ENCODE measurements at regions not wholly inside any gene's neighbourhood (a gene's known extent, or its start where the extent isn't known, plus 50 kb on each side); places are given as distances from the start of the nearest gene placed in this dataset.

- H3K36me3 ChIP-seq (ENCODE audit: low read depth, low read length), result no peaks in the 10 kb centered on the region
- no peaks in the 10 kb centered on the region for H3K4me1 ChIP-seq (ENCODE audit: insufficient read depth, low read length)
- H3K27ac ChIP-seq (ENCODE audit: low read length), result no peak overlapping the region
- TF ChIP-seq EZH2 (IDR thresholded peaks at IDR 0.05; ENCODE audit: low read length, unreplicated experiment) (no peak), EZH2phosphoT487 (IDR thresholded peaks at IDR 0.05; ENCODE audit: borderline replicate concordance, low read length) (no peak)
- TF ChIP-seq, protein P1, sequence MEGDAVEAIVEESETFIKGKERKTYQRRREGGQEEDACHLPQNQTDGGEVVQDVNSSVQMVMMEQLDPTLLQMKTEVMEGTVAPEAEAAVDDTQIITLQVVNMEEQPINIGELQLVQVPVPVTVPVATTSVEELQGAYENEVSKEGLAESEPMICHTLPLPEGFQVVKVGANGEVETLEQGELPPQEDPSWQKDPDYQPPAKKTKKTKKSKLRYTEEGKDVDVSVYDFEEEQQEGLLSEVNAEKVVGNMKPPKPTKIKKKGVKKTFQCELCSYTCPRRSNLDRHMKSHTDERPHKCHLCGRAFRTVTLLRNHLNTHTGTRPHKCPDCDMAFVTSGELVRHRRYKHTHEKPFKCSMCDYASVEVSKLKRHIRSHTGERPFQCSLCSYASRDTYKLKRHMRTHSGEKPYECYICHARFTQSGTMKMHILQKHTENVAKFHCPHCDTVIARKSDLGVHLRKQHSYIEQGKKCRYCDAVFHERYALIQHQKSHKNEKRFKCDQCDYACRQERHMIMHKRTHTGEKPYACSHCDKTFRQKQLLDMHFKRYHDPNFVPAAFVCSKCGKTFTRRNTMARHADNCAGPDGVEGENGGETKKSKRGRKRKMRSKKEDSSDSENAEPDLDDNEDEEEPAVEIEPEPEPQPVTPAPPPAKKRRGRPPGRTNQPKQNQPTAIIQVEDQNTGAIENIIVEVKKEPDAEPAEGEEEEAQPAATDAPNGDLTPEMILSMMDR (conservative IDR thresholded peaks at IDR 0.05; ENCODE audit: low read depth, low read length), result no peak
- ChIA-PET CTCF (no interaction called here), POLR2A (ENCODE audit: unreplicated experiment) (no interaction called here)
- BruUV-seq (replicated peaks), result no TSS peak
- no peaks in the 10 kb centered on the region for H3F3A ChIP-seq (ENCODE audit: low read length, unreplicated experiment)
- H3K4me2 ChIP-seq (ENCODE audit: low read length), result no peak overlapping the region
- H4K20me1 ChIP-seq (ENCODE audit: low read length), result no peaks in the 10 kb centered on the region
- no peaks in the 10 kb centered on the region for H3K9me2 ChIP-seq (replicated peaks; ENCODE audit: low read length)
- H2AFZ ChIP-seq (ENCODE audit: low read length), result no peak overlapping the region
- H3K27me3 ChIP-seq (ENCODE audit: low read length), result no peaks in the 10 kb centered on the region
- intact Hi-C loops (cut with micrococcal nuclease), result no loop called here
- no peaks in the 10 kb centered on the region for H3K9me3 ChIP-seq (ENCODE audit: low read length)
- H3K79me2 ChIP-seq (ENCODE audit: low read length), result no peaks in the 10 kb centered on the region
- H3K4me3 ChIP-seq (ENCODE audit: low read length), result no peak overlapping the region
- DNase-seq, result no peak
- no peak for ATAC-seq
- no peak overlapping the region for H3K9ac ChIP-seq (ENCODE audit: low read length)
These were observed 511.0 kb downstream of the OMA1 start for GRCh38 chr1:58035523-58035922.

DNA sequence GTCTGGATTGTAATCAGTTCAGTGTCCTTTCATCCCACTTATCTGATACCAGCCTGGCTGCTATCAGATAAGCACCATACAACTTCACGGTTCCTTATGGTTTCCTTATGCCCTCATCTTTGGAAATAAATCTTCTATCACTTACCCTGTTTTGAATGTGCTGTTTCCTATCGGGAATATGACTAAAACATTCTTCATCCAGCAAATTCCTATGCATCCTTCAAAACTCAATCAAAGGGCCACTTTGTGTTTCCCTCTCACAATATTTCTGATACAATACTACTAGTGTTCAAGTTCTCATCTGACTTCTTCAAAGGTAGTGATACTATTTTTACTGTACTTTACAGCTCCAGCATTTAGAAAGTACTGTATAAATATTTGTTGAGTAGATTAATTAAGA lies 513.2 kb downstream of the OMA1 start:
- Histone ChIP-seq H2AFZ (ENCODE audit: low read length) (no peak overlapping the region), H3K4me1 (ENCODE audit: insufficient read depth, low read length) (no peaks in the 10 kb centered on the region), H3K9me2 (replicated peaks; ENCODE audit: low read length) (no peaks in the 10 kb centered on the region), H3K27ac (ENCODE audit: low read length) (no peak overlapping the region), H4K20me1 (ENCODE audit: low read length) (no peaks in the 10 kb centered on the region), H3K4me2 (ENCODE audit: low read length) (no peak overlapping the region), H3K36me3 (ENCODE audit: low read depth, low read length) (no peaks in the 10 kb centered on the region), H3K9me3 (ENCODE audit: low read length) (no peaks in the 10 kb centered on the region), H3K4me3 (ENCODE audit: low read length) (no peak overlapping the region), H3K27me3 (ENCODE audit: low read length) (no peaks in the 10 kb centered on the region), H3K9ac (ENCODE audit: low read length) (no peak overlapping the region), H3F3A (ENCODE audit: low read length, unreplicated experiment) (no peaks in the 10 kb centered on the region), H3K79me2 (ENCODE audit: low read length) (no peaks in the 10 kb centered on the region)
- POLR2A ChIA-PET (ENCODE audit: unreplicated experiment), result no interaction called here
- DNase-seq (no peak), ATAC-seq (no peak)
- intact Hi-C loops (cut with micrococcal nuclease), result no loop called here
- TF ChIP-seq EZH2 (IDR thresholded peaks at IDR 0.05; ENCODE audit: low read length, unreplicated experiment) (no peak), EZH2phosphoT487 (IDR thresholded peaks at IDR 0.05; ENCODE audit: borderline replicate concordance, low read length) (no peak)
- TF ChIP-seq, protein P1 (conservative IDR thresholded peaks at IDR 0.05; ENCODE audit: low read depth, low read length), result no peak
- BruUV-seq (replicated peaks), result no TSS peak
- CTCF ChIA-PET, result no interaction called here

GRCh38 chr1:58032611-58033073 lies 513.9 kb downstream of the OMA1 start:
- TF ChIP-seq, protein P1 (conservative IDR thresholded peaks at IDR 0.05; ENCODE audit: low read depth, low read length), result no peak
- no peak for TF ChIP-seq EZH2phosphoT487 (IDR thresholded peaks at IDR 0.05; ENCODE audit: borderline replicate concordance, low read length)
- no peak for TF ChIP-seq EZH2 (IDR thresholded peaks at IDR 0.05; ENCODE audit: low read length, unreplicated experiment)
- no peaks in the 10 kb centered on the region for H3K36me3 ChIP-seq (ENCODE audit: low read depth, low read length)
- H3K27me3 ChIP-seq (ENCODE audit: low read length), result no peaks in the 10 kb centered on the region
- H2AFZ ChIP-seq (ENCODE audit: low read length), result no peak overlapping the region
- DNase-seq (no peak), ATAC-seq (no peak)
- H4K20me1 ChIP-seq (ENCODE audit: low read length), result no peaks in the 10 kb centered on the region
- no peaks in the 10 kb centered on the region for H3K4me1 ChIP-seq (ENCODE audit: insufficient read depth, low read length)
- CTCF ChIA-PET, result no interaction called here
- intact Hi-C loops (cut with micrococcal nuclease), result no loop called here
- no peak overlapping the region for H3K9ac ChIP-seq (ENCODE audit: low read length)
- no TSS peak for BruUV-seq (replicated peaks)
- POLR2A ChIA-PET (ENCODE audit: unreplicated experiment), result no interaction called here
- H3K9me3 ChIP-seq (ENCODE audit: low read length), result no peaks in the 10 kb centered on the region
- no peaks in the 10 kb centered on the region for H3K79me2 ChIP-seq (ENCODE audit: low read length)
- H3K4me3 ChIP-seq (ENCODE audit: low read length), result no peak overlapping the region
- H3K9me2 ChIP-seq (replicated peaks; ENCODE audit: low read length), result no peaks in the 10 kb centered on the region
- H3K27ac ChIP-seq (ENCODE audit: low read length), result no peak overlapping the region
- no peaks in the 10 kb centered on the region for H3F3A ChIP-seq (ENCODE audit: low read length, unreplicated experiment)
- H3K4me2 ChIP-seq (ENCODE audit: low read length), result no peak overlapping the region

Measured in PC-3 (cell line).